ENCODE measurements at regions not wholly inside any gene's neighbourhood (a gene's known extent, or its start where the extent isn't known, plus 50 kb on each side); places are given as distances from the start of the nearest gene placed in this dataset.
A peak's percentile ranks its signal among the peaks of the same experiment; 100 is the strongest.

GRCh38 chr20:11976966-11977365 is 59.3 kb downstream of the BTBD3 start:
- no peak overlapping the region for H3K4me2 ChIP-seq
- no peak overlapping the region for H2AFZ ChIP-seq (ENCODE audit: low read depth)
- no peak for TF ChIP-seq CTCF (conservative IDR thresholded peaks at IDR 0.05; ENCODE audit: low read depth, low read length)
- H3K27ac ChIP-seq, result no peak overlapping the region
- H4K20me1 ChIP-seq (ENCODE audit: insufficient read depth), result no peaks in the 10 kb centered on the region
- H3K4me1 ChIP-seq (ENCODE audit: low read depth, poor library complexity, severe bottlenecking), result peaks cover 39% of the 10 kb centered on the region
- H3K36me3 ChIP-seq (ENCODE audit: insufficient read depth), result no peaks in the 10 kb centered on the region
- H3K27me3 ChIP-seq (ENCODE audit: insufficient read depth, low read depth), result no peaks in the 10 kb centered on the region
- no peak overlapping the region for H3K4me3 ChIP-seq (IDR thresholded peaks at IDR 0.05; ENCODE audit: insufficient read depth, low read depth, low read length)
- no peaks in the 10 kb centered on the region for H3K79me2 ChIP-seq (ENCODE audit: insufficient read depth, low read depth)
- H3K9ac ChIP-seq, result no peak overlapping the region

GRCh38 chr20:11978496-11978895 is 60.8 kb downstream of the BTBD3 start:
- Histone ChIP-seq H3K4me1 (ENCODE audit: low read depth, poor library complexity, severe bottlenecking) (peaks cover 39% of the 10 kb centered on the region), H3K9ac (no peak overlapping the region), H3K27ac (peak overlapping the region; percentile 71), H3K4me3 (IDR thresholded peaks at IDR 0.05; ENCODE audit: insufficient read depth, low read depth, low read length) (no peak overlapping the region), H3K79me2 (ENCODE audit: insufficient read depth, low read depth) (no peaks in the 10 kb centered on the region), H2AFZ (ENCODE audit: low read depth) (peak overlapping the region; percentile 57; the same call in 1 of the 2 replicates), H3K27me3 (ENCODE audit: insufficient read depth, low read depth) (no peaks in the 10 kb centered on the region), H3K36me3 (ENCODE audit: insufficient read depth) (no peaks in the 10 kb centered on the region), H3K4me2 (peak overlapping the region; percentile 83), H4K20me1 (ENCODE audit: insufficient read depth) (no peaks in the 10 kb centered on the region)
- TF ChIP-seq CTCF (conservative IDR thresholded peaks at IDR 0.05; ENCODE audit: low read depth, low read length), result no peak

- H3K79me2 ChIP-seq (ENCODE audit: insufficient read depth, low read depth), result no peaks in the 10 kb centered on the region
- peak overlapping the region; percentile 71 for H3K27ac ChIP-seq
These were observed 61.8 kb downstream of the BTBD3 start for GRCh38 chr20:11979306-11979990.

GRCh38 chr20:11980263-11980662 is 62.6 kb downstream of the BTBD3 start:
- H2AFZ ChIP-seq (ENCODE audit: low read depth), result peak overlapping the region; percentile 57; the same call in 1 of the 2 replicates
- no peak for TF ChIP-seq CTCF (conservative IDR thresholded peaks at IDR 0.05; ENCODE audit: low read depth, low read length)

More at GRCh38 chr20:11979306-11979990, 61.8 kb downstream of the BTBD3 start:
- Histone ChIP-seq H4K20me1 (ENCODE audit: insufficient read depth) (no peaks in the 10 kb centered on the region), H3K4me3 (IDR thresholded peaks at IDR 0.05; ENCODE audit: insufficient read depth, low read depth, low read length) (no peak overlapping the region), H3K4me2 (peak overlapping the region; percentile 83), H2AFZ (ENCODE audit: low read depth) (peak overlapping the region; percentile 57), H3K36me3 (ENCODE audit: insufficient read depth) (no peaks in the 10 kb centered on the region), H3K27me3 (ENCODE audit: insufficient read depth, low read depth) (no peaks in the 10 kb centered on the region), H3K4me1 (ENCODE audit: low read depth, poor library complexity, severe bottlenecking) (peaks cover 39% of the 10 kb centered on the region), H3K9ac (peak overlapping the region; percentile 13; the same call in 1 of the 2 replicates)
- TF ChIP-seq CTCF (conservative IDR thresholded peaks at IDR 0.05; ENCODE audit: low read depth, low read length), result no peak

More at GRCh38 chr20:11980263-11980662, 62.6 kb downstream of the BTBD3 start:
- Histone ChIP-seq H3K4me2 (peak overlapping the region; percentile 83), H3K4me1 (ENCODE audit: low read depth, poor library complexity, severe bottlenecking) (peaks cover 35% of the 10 kb centered on the region), H3K9ac (no peak overlapping the region; the same call in 1 of the 2 replicates), H3K36me3 (ENCODE audit: insufficient read depth) (no peaks in the 10 kb centered on the region), H4K20me1 (ENCODE audit: insufficient read depth) (no peaks in the 10 kb centered on the region), H3K4me3 (IDR thresholded peaks at IDR 0.05; ENCODE audit: insufficient read depth, low read depth, low read length) (no peak overlapping the region), H3K27me3 (ENCODE audit: insufficient read depth, low read depth) (no peaks in the 10 kb centered on the region), H3K27ac (peak overlapping the region; percentile 71), H3K79me2 (ENCODE audit: insufficient read depth, low read depth) (no peaks in the 10 kb centered on the region)

Data from KMS-11 (cell line).